Stimulated activated CD8-positive, alpha-beta memory T cell treated with anti-CD3 and anti-CD28 coated beads, Interleukin-7, amount 100 ng/mL, for 1 hour (primary cell): ENCODE measurements at regions not wholly inside any gene's neighbourhood (a gene's known extent, or its start where the extent isn't known, plus 50 kb on each side); places are given as distances from the start of the nearest gene placed in this dataset.

ENCODE experiments used
- DNase-seq, 2 donors: peaks; one replicate each; pipeline ENCODE4 v3.0.0-alpha.2; 2020; ENCODE audit warnings: low read depth in 2 of 2

DNA sequence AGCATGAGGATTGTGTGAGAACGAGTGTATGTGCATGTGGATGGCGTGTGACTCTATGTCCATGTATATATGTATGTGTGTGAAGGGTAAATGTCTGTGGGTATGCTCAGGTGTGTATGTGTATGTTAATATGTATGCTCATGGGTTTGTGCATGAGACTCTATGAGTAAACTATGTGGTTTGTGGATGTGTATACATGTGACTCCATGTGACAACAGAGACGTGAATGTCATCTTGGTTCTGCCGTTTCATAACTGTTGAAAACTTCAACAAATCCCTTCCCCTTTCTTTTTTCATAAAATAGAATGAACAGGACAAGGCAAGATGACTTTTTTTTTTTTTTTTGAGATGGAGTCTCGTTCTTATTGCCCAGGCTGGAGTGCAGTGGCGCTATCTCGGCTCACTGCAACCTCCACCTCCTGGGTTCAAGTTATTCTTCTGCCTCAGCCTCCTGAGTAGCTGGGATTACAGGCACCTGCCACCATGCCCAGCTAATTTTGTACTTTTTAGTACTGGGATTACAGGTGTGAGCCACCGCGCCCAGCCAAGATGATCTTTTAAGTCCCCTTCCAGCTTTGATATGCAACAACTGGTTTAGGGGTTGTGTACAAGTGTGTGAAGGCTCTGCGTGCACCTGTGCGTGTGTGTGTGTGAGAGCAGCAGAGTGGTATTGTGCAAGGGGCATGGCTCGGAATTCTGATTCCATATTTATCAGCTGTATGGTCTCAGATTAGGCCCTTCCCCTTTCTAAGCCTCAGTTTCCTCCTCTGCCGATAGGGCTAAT is 106.3 kb downstream of the EBNA1BP2 start:
- DNase-seq: no peak

DNA sequence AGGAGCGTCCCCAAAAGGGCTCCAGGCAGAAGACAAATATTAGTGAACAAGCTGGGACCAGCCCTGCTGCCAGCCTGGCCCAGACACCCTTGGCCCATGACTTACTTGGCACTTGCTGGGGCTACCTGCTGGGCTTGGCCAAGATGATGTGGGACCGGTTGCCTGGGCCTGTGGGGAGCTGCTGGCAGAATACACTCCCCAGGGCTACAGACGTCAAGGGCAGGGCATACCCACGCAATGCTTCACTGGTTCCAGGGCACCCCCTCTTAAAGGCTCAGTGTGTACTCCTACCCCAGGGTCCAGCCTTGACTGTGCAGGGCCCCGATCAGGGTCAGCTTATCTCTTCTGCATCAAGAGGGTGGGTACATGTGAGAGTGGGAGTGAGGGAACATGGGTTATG is 106.5 kb upstream of the SLC2A1 start:
- no peak for DNase-seq

DNA sequence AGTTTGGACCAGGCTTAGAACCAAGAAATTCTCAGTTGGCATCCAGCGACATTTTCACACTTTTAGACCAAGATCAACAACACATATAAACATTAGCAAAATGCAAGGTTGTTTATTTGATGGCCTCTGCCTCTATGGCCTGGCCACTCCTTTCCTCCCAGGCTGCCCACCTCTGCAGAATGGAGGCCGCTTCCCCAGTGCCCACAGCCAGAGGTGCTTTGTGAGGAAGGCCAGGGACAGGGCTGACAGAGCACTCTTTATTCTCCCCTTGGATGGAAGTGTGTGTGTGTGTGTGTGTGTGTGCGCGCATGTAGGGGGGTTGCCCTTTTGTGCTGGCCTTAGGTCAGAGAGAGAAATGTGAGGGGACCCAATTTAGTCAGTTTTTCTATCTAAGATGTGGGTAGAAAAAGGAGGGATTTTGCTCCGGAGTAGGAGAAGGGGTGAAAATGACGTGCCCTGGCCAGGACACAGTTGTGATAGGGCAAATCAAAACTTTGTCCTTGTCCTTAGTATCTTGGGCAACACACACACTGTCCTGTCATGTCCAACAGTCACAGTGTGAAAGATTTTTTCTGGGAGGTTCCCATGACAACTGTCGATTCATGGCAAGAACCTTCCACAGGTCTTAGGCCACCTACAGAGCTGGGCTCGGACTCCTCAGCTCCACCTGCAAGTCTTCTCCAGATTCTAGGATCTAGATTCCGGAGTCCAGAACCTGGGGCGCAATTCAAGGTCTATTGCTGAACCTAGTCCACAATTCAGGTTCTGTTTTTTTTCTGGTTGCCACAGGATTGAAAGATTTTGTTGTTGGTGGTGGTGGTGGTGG is 104.9 kb upstream of the SLC2A1 start:
- no peak for DNase-seq

DNA sequence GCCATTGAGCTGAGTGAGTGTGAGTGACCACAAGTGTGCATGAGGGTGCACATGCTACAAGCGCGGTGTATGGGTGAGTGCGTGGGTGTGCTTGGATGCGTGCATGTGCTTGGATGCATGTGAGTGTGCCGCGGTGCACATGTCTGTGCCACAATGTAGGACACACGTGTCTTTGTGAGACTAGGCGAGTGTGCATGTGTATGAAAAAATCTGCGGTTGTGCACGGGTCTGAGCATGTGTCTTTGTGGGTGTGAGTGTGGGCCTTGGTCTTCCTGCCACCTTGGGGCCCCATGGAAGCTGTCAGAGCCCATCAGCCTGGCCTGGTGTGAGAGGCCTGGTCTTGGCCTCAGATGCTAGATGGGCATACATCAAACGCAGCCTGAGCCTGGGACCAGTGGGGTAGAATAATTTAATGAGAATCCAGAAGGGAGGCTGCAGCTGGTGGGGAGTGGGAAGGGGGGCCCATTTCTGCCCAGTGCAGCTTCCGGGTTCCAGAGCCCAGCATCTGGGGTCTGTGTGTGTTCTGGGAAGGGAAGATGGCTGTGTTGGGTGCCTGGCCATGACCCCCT is 103.9 kb upstream of the SLC2A1 start:
- DNase-seq: no peak

DNA sequence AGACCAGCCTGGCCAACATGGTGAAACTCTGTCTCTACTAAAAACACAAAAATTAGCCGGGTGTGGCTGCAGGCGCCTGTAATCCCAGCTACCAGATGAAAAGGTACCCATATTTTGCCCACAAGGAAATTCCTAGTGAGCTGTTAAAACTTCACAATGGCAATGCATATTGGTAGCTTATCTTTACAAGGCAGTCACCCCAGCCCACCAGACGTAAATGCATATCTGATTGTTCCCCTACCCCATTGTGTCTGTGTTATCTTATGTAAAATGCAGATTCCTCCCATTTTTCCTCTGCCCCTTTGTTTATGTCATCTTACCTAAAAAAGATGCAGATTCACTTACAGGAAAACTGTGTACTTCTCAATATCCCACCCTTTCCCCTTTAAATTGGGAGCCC is 103.1 kb upstream of the SLC2A1 start:
- no peak for DNase-seq

DNA sequence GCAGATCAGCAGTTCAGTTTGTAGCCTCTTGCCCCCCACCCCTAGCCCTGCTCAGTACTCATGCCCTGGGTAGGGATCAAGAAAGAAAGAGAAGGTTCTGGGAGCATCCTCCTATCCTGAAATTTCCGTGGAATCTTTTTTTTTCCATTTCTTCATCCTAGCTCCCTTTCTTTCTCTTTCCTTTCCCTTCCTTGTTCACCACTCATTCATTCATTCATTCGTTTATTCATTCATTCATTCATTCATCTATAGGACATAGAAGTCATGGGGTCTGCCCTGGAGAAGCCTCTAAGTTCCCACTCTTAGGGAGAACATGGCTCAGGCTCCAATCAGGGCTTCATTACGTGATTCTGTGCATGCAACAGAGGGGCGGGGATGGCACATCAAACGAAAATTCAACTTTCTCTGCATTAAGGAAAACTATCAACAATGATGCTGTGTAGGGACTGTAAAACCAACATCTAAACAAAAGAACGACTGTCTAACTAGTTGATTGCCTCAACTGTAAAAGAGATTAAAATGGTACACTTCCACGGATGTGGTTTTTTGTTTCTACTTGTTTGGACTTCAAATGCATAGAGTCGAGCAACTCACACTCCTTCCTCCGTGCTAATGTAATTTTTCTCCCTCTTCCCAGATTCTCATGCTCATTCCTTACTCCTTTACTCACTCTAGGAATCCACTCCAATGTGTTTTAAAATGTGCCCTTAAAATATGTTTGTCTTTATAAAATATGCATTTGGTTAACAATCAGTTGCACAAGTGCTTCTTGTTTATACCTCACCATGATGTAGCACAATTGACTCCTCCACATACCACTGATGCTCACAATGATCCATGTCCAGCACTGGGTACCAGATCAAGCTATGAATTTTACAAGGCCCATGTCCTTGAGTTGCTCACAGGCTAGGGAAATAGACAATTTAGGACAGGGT is 101.2 kb upstream of the SLC2A1 start:
- no peak for DNase-seq

DNA sequence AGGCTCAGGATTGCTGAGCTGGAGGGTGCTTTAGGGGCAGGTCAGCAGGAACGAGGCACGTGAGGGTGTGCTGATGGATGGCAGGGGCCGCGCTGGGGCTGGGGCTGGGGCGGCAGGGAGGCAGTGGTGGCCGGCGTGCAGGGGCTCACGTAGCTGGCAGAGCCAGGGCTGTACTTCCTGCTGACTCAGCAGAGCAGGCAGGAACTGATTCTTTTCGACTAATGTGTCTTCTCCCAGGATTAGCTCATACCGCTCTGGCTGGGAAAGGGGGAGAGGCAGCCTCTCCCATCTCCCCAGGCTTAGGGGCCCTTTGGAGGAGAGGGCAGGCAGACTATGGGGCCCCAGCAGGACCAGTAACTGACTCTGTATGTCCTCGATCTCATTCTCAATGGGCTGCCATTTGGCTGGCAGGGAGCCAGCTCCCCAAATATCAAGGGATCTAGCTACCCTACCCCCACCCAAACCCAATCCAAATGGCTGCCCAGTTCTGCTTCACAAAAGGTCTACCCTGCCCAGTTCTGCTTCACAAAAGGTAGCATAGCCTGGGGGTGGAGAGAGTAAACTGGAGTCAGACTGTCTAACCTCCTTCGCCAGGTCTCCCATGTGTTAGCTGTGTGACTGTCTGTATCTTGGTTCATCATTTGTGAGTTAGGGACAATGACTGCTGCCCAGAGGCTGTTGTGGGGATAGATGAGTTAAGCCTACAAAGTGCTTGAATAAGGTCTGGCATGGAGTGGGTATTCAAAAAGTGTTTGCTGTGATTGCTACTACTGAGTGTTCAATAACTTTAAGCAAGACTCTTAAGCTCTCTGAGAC is 100.1 kb upstream of the SLC2A1 start:
- no peak for DNase-seq

DNA sequence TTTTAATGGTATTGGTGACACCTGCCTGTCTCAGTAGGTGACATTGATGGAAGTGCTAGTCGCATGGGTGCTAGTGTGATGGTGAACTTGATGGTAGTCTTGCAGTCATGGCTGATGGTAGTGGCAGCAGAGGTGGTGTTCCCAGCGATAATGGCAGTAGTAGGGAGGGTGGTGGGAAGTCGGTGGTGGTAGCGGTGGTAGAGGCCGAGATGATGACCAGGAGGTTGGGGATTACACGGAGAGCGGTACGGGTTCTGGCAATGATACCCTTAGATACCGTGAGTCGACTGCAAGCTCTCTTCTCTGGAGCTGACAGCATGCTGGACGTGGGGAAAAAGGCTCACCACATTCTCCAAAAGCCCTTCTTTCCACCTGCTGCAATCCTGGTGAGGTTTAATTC is 99.4 kb upstream of the SLC2A1 start:
- DNase-seq: no peak

DNA sequence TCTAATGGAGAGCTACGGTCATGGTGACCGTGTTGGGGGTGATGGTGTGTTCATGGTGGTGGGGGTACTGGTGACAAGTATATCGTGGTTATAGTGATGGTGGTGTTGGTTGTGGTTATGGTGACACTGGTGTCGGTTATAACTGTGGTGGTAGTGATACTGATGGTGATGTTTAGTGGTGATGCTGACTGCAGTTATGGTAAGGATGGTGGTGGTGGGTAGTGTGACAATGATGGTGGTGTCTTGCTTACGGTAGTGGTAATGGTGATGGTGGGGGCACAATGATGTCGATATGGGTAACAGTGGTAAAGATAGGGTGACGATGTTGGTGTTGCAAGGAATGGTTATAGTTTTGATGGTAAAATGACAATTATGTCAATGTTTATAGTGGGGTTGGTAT is 98.9 kb upstream of the SLC2A1 start:
- DNase-seq: no peak

DNA sequence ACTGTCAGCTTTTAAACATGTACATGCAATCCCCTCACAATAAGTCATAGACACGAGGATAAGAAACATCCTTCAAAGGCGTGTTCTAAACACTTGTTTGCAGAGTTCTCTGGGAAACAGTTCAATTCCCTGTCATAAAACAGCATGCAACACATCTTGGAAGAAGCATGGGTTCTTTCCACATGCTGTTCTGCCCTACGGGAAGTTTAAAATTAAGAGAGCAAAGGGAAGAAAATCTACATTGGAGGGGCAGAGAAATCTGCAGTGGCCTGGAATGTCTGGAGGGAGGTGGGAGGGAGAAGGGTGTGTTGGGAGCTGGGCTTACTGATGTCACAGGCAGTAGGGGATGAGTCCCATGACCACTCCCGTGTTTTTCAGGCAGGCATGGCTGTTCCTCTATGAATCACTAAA is 98.3 kb upstream of the SLC2A1 start:
- DNase-seq: no peak

DNA sequence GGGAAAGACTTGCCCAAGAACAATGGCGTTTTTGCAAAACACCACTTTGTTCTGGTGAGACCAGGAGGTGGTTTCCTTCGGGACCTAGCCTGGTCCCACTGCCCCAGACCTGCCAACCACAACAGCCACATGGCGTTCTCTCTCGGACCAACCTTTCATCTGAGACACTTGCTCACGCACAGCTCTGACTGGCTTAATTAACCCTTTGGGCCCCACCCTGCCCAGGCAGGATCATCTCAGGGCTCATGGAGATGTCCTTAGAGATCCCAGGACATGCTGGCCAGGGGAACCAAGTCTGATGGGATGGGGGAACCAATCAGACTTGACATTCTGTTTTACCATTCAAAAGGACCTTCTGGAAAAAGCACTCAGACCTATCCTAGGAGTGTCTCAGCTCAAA is 97.8 kb upstream of the SLC2A1 start:
- no peak for DNase-seq

DNA sequence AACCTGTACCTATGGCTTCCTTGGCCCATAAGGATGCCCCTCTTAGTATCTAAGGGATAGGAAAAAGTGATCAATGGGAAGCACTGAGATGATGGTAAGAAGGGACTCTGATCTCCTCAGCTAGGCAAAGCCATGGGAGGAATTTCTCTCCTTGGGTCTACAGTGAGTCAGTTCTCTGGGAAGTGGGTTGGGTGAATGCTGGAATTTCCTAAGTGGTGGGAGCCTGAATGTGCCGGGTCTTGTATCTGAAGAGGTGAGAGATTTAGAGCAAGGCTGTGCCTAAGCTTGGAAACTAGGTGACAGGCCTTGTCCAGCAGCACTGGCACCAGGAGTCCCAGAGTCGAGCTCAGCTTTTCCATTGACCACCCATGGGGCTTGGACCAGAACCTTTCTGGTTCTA is 96.3 kb upstream of the SLC2A1 start:
- no peak for DNase-seq

DNA sequence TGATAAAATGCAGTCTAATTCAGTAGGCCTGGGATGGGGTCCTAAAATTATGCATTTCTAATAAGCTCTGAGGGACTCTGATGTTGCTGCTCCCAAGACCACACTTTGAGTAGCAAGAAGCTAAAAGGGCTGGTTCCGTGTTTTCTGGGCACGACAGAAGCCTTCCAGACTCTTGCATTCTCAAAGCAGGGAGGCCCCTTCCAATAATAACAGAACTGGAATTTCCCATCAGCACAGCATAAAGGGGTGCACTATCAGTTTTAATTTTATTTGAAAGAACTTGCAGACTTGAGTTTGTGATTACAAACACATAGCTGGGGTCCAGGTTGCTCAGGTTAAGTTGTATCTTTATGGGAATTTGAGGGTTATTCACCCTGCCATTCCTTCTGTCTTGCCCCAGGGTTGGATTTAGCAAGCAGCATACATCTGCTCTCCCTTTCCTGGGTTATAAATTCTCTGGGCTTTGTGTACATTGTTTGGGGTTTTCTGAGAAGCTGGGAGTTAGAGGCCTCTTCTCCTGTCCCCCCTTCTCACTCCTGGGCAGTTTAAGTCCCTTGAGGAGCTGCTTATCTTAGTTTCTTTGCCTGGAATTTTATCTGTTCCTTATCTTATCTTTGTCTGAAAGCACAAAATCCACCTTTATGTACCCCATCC is 94.2 kb upstream of the SLC2A1 start:
- no peak for DNase-seq

DNA sequence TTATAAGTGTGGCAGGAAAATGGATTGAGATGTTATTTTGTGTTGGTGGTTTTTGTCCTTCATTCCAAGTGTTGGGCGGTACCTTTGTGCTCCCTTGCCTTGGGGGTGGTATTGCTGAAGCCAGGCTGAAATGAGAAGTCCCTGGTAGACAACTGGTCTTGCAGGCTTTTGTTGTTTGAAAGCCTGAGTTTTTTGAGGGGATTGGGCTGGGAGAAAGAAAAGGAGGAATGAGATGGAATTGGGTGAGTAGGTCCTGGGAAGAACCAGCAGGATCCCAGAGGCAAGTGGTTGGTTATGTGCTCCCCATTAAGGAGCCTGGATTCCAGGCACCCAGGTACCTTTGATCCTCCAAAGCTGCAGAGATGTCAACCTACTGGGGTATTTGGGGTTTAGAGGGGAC is 93.7 kb upstream of the SLC2A1 start:
- DNase-seq: no peak

DNA sequence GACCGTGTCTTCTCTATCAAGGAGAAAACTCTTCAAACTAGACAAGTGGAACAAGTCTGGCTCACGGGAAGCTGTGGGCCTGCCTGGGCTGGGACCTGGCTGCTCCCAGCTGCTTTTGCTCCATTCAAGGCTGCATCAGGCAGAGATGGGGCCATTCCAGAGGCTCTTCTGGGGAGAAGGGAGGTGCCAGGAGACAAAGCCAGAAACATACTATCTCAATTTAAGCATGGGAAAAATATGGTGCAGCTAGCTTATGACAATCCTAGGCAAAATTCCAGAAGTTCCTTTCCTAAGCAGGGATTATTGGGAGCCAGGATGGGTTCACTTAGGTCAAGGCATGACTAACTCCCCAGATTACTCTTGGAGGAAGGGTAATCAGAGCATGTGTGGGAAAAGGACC is 90.8 kb upstream of the SLC2A1 start:
- DNase-seq: no peak

DNA sequence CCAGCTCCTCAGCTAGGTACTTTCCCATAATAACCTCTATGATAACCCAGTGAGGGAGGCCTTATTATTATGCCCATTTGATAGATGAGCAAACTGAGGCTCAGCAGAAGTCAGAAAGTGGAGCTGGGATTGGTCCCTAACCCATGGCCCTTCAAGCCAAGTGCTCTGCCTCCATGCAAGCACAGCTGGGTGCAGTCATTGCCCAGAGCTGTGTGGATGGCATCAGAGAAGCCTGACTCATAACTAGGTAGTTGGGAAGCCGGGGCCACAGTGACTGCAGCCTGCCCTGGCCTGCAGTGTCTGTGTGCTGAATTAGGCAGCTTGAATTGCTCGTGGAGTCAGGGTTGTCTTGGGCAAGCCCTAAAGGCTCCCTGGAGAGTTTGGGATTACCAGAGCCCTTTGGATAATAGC is 89.9 kb upstream of the SLC2A1 start:
- no peak for DNase-seq

DNA sequence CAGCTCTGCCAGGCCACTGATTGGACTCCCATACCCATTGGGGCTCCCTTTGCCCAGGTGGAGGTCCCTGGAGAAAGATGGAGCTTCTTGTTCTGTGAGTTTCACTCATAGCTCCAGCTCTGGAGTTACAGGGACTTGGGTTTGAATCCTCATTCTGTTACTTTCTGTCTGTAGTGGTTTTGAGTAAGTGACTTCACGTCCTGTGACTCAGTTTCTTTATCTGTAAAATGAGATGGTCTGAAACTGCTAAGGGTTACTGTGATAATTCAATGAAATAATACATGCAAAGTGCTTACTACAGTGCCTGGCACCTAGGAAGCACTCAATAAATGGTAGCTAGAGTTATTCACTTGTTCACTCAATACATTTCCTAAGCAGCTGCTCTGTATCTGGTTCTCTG is 88.5 kb upstream of the SLC2A1 start:
- no peak for DNase-seq

DNA sequence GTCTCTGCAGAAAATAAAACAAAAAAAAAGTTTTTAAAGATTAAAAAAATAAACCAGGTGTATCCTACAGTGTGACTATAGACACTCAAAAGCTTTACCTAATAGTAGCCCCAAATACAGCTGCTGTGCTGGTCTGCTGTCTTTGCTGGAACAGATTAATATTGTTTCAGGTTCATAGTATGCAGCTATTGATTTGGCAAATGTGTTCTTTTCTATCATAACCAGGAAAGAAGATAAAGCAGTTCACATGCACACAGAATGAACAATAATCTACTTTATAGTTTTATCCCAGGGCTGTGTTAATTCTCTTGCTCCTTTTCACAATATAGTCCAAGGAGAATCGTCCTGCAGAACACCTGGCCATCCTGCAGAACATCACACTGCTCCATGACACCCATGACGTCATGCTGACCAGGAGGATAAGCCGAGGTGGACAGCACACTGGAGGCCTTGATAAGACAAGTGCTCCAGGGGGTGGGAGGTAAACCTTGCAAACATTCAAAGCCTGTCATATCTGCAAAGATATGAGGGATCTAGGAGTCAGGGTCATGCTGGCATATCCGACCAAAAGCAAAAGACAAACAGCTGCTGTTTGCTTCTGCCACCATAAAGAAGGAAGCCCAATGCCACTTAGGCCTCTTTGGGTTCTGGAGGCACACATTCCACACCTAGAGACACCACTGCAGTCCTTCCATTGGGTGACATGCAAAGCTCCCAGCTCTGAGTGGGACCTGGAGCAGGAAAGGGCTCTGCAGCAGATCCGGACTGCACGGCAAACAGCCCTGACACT is 86.1 kb upstream of the SLC2A1 start:
- DNase-seq: no peak

DNA sequence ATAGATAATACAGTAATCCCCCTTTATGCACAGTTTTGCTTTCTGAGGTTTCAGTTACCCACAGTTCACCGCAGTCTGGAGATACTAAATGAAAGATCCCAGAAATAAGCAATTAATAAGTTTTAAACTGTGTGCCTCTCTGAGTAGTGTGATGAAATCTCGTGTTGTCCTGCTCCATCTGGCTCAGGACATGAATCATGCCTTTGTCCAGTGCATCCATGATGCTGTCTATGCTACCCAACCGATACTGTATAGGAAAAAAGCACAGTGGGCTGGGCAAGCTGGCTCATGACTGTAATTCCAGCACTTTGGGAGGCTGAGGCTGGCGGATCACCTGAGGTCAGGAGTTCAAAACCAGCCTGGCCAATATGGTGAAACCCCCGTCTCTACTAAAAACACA is 85.0 kb upstream of the SLC2A1 start:
- no peak for DNase-seq
